HepG2 (cell line): ENCODE measurements at regions not wholly inside any gene's neighbourhood (a gene's known extent, or its start where the extent isn't known, plus 50 kb on each side); places are given as distances from the start of the nearest gene placed in this dataset.

Experiments
- ATAC-seq: fragments of 200-7000 bp; cut with Tn5 transposase; 3 replicates; pipeline ENCODE4 v1.9.1; 2020; ENCODE audit warnings: mild to moderate bottlenecking, moderate library complexity
- BruUV-seq: library from RNA; stranded (reverse); fragments of 400-500 nt; replicated peaks from 2 replicates; lab custom pipeline; 2021; lab: Mats Ljungman, UMichigan
- CTCF ChIA-PET: fragments of 300-600 bp; formaldehyde crosslinking; extraction: SDS; loops from one replicate; lab custom pipeline; 2021; ENCODE audit warnings: low total read pairs, inconsistent platforms, low intra/inter-chr PET ratio; lab: Yijun Ruan, JAX
- POLR2A ChIA-PET: fragments of 350-600 bp; sonication (Branson Sonifier 250); formaldehyde crosslinking; loops from one replicate; lab custom pipeline; 2020; ENCODE audit warnings: antibody characterized with exemption, inconsistent platforms; lab: Yijun Ruan, JAX
- DNase-seq: peaks from one replicate; pipeline ENCODE4 v3.0.0-alpha.2; 2015; ENCODE audit warnings: low spot score
- FAIRE-seq: peaks from 3 replicates; lab custom pipeline; 2011; peaks lifted over from hg19 to GRCh38; lab: Jason Lieb, UNC
- H2AFZ ChIP-seq: one replicate; pipeline ENCODE4 v1.6.1; 2011; ENCODE audit warnings: low read length, inconsistent platforms
- H3K27ac ChIP-seq: fragments of 300-600 bp; 3 replicates; pipeline ENCODE4 v1.8.0; 2011; ENCODE audit warnings: mixed run types, mild to moderate bottlenecking, mixed read lengths, low read length, inconsistent platforms; ENCODE audit not compliant: insufficient read depth; ENCODE audit errors: extremely low read length
- H3K27me3 ChIP-seq, 2 experiments: fragments of 200-600 bp in 1 of 2; 2 replicates in 1 of 2; 3 replicates in 1 of 2; pipeline versions ENCODE4 v1.6.0 to v1.8.0; 2011; ENCODE audit warnings: low read length in 2 of 2, mild to moderate bottlenecking in 2 of 2, moderate library complexity in 2 of 2, inconsistent platforms in 1 of 2; ENCODE audit not compliant: insufficient read depth in 2 of 2, control insufficient read depth in 1 of 2
- H3K36me3 ChIP-seq, 2 experiments: fragments of 200-600 bp in 1 of 2; replicated peaks in 1 of 2; 2 replicates in 1 of 2; 3 replicates in 1 of 2; pipeline versions ENCODE4 v1.5.1 to v1.8.0; 2011; ENCODE audit warnings: low read length in 2 of 2, inconsistent platforms in 1 of 2; ENCODE audit not compliant: insufficient read depth in 2 of 2, control insufficient read depth in 1 of 2
- H3K4me1 ChIP-seq: 2 replicates; pipeline ENCODE4 v1.5.1; 2012; ENCODE audit warnings: low read length, inconsistent platforms; ENCODE audit not compliant: insufficient read depth
- H3K4me2 ChIP-seq: 2 replicates; pipeline ENCODE4 v1.6.0; 2011; ENCODE audit warnings: low read depth, low read length, inconsistent platforms
- H3K4me3 ChIP-seq, 3 experiments: fragments of 200-600 bp in 1 of 3; sonication (generic), shearing (Covaris generic) in 1 of 3; replicated peaks in 1 of 3; 2 replicates each; pipeline ENCODE4 v1.5.1; 2011 to 2016; ENCODE audit warnings: low read length in 3 of 3, inconsistent platforms in 2 of 3, low read depth in 2 of 3, mild to moderate bottlenecking in 2 of 3, control low read depth in 1 of 3, mixed read lengths in 1 of 3; ENCODE audit not compliant: insufficient read depth in 1 of 3
- H3K79me2 ChIP-seq: one replicate; pipeline ENCODE4 v1.6.1; 2011; ENCODE audit warnings: low read length, inconsistent platforms; ENCODE audit not compliant: insufficient read depth
- H3K9ac ChIP-seq: 2 replicates; pipeline ENCODE4 v1.6.0; 2011; ENCODE audit warnings: mild to moderate bottlenecking, low read depth, low read length, inconsistent platforms; ENCODE audit not compliant: insufficient read depth
- H3K9me3 ChIP-seq: 2 replicates; pipeline ENCODE4 v1.5.1; 2012; ENCODE audit warnings: mild to moderate bottlenecking, low read length
- H4K20me1 ChIP-seq: 2 replicates; pipeline ENCODE4 v1.6.0; 2011; ENCODE audit warnings: inconsistent platforms, mild to moderate bottlenecking, low read length, moderate library complexity; ENCODE audit not compliant: insufficient read depth
- BCL6 ChIP-seq: IDR thresholded peaks from 2 replicates; pipeline ENCODE4 v1.6.1; 2016; ENCODE audit warnings: missing genetic modification reagents, missing compliant biosample characterization
- GATA4 ChIP-seq: sonication (generic); IDR thresholded peaks from 2 replicates; pipeline ENCODE4 v1.6.1; 2016; ENCODE audit warnings: antibody characterized with exemption, low read depth, borderline replicate concordance
- HIVEP1 ChIP-seq: sonication (generic); formaldehyde crosslinking; IDR thresholded peaks from 2 replicates; pipeline ENCODE4 v1.4.0; 2020; ENCODE audit warnings: mild to moderate bottlenecking, missing genetic modification reagents
- IKZF4 ChIP-seq: sonication (generic); formaldehyde crosslinking; IDR thresholded peaks from 2 replicates; pipeline ENCODE4 v1.5.1; 2020; ENCODE audit warnings: borderline replicate concordance, mild to moderate bottlenecking, low read depth, missing genetic modification reagents; ENCODE audit errors: not compliant biosample characterization
- KLF16 ChIP-seq, 2 experiments: sonication (generic) in 1 of 2; formaldehyde crosslinking in 1 of 2; IDR thresholded peaks; 2 replicates each; pipeline versions ENCODE4 v1.6.1 to v1.8.0; 2016 to 2023; ENCODE audit warnings: missing genetic modification reagents in 2 of 2, missing compliant biosample characterization in 1 of 2
- KMT2B ChIP-seq: IDR thresholded peaks from 2 replicates; pipeline ENCODE4 v1.6.1; 2016; ENCODE audit warnings: missing genetic modification reagents, missing compliant biosample characterization
- RAD51 ChIP-seq: fragments of 450-650 bp; IDR thresholded peaks from 2 replicates; pipeline ENCODE4 v1.6.1; 2016; ENCODE audit warnings: borderline replicate concordance
- ZNF234 ChIP-seq: sonication (generic); formaldehyde crosslinking; conservative IDR thresholded peaks from 2 replicates; pipeline ENCODE4 v1.5.1; 2020; ENCODE audit warnings: mild to moderate bottlenecking, missing genetic modification reagents
- ZNF746 ChIP-seq: sonication (generic); formaldehyde crosslinking; IDR thresholded peaks from 2 replicates; pipeline ENCODE4 v1.8.0; 2022; ENCODE audit warnings: mild to moderate bottlenecking, missing genetic modification reagents
- ZNF782 ChIP-seq: sonication (generic); formaldehyde crosslinking; IDR thresholded peaks from 2 replicates; pipeline ENCODE4 v1.4.0; 2020; ENCODE audit warnings: missing genetic modification reagents, mild to moderate bottlenecking, borderline replicate concordance
- WGBS: methylation state at CpG from one replicate; pipeline ENCODE4 v1.1.6; 2017; ENCODE audit warnings: low lambda C conversion rate; 5-methylcytosine and 5-hydroxymethylcytosine counted together
- in situ Hi-C: cut with HindIII; loops from 2 replicates; pipeline ENCODE4 v1.10.0; 2017; ENCODE audit warnings: low pct_unique_long_range_greater_than_20kb; ENCODE audit not compliant: extremely low pct_ligation_motif_present
- intact Hi-C: fragments of 100-400 bp; cut with micrococcal nuclease; formaldehyde crosslinking; loops from one replicate; pipeline ENCODE4 v1.10.0; 2022; ENCODE audit not compliant: unreplicated experiment
- TF ChIP-seq, protein P1 (sequence below): sonication (generic); formaldehyde crosslinking; IDR thresholded peaks from 2 replicates; pipeline ENCODE4 v1.4.0; 2020; ENCODE audit warnings: mild to moderate bottlenecking, missing genetic modification reagents
- TF ChIP-seq, protein P2 (sequence below): sonication (generic); formaldehyde crosslinking; IDR thresholded peaks from 2 replicates; pipeline ENCODE4 v1.5.0; 2020; ENCODE audit warnings: mild to moderate bottlenecking, missing genetic modification reagents, moderate library complexity
- TF ChIP-seq, protein P3 (sequence below): sonication (generic); formaldehyde crosslinking; IDR thresholded peaks from 2 replicates; pipeline ENCODE4 v1.5.1; 2020; ENCODE audit warnings: mild to moderate bottlenecking, missing genetic modification reagents, moderate library complexity

DNA sequence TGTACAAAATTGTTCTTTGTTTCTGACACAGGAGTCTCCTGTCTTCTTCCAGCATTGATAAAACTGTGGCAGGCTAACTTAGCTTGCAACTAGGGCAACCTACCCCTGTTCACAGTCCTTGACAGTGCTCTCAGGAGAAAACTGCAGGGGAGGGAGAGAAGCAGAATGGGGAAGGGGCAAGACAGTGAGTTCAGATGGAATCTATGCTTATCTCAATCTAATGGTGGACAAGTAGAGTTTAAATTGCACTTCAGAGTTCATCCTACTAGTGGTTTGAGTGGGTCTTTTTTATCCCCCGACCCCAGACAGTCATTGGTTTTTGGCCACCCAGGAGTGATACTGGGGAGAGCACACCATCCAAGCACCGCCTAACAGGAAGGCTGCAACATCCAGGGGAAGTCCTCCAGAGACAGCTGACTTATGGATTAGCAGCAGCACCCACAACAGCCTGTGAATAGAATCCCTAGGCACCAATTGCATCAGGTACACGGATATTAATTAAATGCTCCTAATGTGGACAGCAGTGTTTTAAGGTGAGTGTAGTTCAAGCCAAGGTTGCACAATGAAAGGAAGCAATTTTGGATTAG, 236.6 kb downstream of the NHLRC3 start:
- Histone ChIP-seq H3K36me3 (no peaks in the 10 kb centered on the region), H3K9ac (no peak overlapping the region), H3K4me1 (no peaks in the 10 kb centered on the region), H4K20me1 (no peaks in the 10 kb centered on the region), H3K27ac (no peak overlapping the region), H3K27me3 (no peaks in the 10 kb centered on the region), H3K4me3 (no peak overlapping the region), H3K9me3 (no peaks in the 10 kb centered on the region), H3K4me2 (no peak overlapping the region), H3K79me2 (no peaks in the 10 kb centered on the region), H2AFZ (no peak overlapping the region)
- ChIA-PET POLR2A (no interaction called here), CTCF (no interaction called here)
- FAIRE-seq, result no peak
- DNase-seq, result no peak
- TF ChIP-seq BCL6 (no peak), KMT2B (no peak), IKZF4 (no peak), HIVEP1 (CRISPR knock-in tag) (no peak), ZNF782 (CRISPR knock-in tag) (no peak), ZNF746 (no peak), KLF16 (CRISPR knock-in tag; IDR thresholded peaks at IDR 0.05) (no peak), ZNF234 (CRISPR knock-in tag) (no peak), GATA4 (no peak), RAD51 (no peak)
- TF ChIP-seq, protein P1, sequence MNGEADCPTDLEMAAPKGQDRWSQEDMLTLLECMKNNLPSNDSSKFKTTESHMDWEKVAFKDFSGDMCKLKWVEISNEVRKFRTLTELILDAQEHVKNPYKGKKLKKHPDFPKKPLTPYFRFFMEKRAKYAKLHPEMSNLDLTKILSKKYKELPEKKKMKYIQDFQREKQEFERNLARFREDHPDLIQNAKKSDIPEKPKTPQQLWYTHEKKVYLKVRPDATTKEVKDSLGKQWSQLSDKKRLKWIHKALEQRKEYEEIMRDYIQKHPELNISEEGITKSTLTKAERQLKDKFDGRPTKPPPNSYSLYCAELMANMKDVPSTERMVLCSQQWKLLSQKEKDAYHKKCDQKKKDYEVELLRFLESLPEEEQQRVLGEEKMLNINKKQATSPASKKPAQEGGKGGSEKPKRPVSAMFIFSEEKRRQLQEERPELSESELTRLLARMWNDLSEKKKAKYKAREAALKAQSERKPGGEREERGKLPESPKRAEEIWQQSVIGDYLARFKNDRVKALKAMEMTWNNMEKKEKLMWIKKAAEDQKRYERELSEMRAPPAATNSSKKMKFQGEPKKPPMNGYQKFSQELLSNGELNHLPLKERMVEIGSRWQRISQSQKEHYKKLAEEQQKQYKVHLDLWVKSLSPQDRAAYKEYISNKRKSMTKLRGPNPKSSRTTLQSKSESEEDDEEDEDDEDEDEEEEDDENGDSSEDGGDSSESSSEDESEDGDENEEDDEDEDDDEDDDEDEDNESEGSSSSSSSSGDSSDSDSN (CRISPR knock-in tag), result no peak
- TF ChIP-seq, protein P2, sequence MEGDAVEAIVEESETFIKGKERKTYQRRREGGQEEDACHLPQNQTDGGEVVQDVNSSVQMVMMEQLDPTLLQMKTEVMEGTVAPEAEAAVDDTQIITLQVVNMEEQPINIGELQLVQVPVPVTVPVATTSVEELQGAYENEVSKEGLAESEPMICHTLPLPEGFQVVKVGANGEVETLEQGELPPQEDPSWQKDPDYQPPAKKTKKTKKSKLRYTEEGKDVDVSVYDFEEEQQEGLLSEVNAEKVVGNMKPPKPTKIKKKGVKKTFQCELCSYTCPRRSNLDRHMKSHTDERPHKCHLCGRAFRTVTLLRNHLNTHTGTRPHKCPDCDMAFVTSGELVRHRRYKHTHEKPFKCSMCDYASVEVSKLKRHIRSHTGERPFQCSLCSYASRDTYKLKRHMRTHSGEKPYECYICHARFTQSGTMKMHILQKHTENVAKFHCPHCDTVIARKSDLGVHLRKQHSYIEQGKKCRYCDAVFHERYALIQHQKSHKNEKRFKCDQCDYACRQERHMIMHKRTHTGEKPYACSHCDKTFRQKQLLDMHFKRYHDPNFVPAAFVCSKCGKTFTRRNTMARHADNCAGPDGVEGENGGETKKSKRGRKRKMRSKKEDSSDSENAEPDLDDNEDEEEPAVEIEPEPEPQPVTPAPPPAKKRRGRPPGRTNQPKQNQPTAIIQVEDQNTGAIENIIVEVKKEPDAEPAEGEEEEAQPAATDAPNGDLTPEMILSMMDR (CRISPR knock-in tag), result no peak
- TF ChIP-seq, protein P3, sequence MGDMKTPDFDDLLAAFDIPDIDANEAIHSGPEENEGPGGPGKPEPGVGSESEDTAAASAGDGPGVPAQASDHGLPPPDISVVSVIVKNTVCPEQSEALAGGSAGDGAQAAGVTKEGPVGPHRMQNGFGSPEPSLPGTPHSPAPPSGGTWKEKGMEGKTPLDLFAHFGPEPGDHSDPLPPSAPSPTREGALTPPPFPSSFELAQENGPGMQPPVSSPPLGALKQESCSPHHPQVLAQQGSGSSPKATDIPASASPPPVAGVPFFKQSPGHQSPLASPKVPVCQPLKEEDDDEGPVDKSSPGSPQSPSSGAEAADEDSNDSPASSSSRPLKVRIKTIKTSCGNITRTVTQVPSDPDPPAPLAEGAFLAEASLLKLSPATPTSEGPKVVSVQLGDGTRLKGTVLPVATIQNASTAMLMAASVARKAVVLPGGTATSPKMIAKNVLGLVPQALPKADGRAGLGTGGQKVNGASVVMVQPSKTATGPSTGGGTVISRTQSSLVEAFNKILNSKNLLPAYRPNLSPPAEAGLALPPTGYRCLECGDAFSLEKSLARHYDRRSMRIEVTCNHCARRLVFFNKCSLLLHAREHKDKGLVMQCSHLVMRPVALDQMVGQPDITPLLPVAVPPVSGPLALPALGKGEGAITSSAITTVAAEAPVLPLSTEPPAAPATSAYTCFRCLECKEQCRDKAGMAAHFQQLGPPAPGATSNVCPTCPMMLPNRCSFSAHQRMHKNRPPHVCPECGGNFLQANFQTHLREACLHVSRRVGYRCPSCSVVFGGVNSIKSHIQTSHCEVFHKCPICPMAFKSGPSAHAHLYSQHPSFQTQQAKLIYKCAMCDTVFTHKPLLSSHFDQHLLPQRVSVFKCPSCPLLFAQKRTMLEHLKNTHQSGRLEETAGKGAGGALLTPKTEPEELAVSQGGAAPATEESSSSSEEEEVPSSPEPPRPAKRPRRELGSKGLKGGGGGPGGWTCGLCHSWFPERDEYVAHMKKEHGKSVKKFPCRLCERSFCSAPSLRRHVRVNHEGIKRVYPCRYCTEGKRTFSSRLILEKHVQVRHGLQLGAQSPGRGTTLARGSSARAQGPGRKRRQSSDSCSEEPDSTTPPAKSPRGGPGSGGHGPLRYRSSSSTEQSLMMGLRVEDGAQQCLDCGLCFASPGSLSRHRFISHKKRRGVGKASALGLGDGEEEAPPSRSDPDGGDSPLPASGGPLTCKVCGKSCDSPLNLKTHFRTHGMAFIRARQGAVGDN (CRISPR knock-in tag), result no peak
- in situ Hi-C loops, result loop anchor here (25.0 kb wide), 1 partner anchor 337 kb away; the partner anchor contains the start of gene LHFPL6
- no TSS peak for BruUV-seq
- no peak for ATAC-seq
- intact Hi-C loops, result loop anchor here (2.0 kb wide), 1 partner anchor 342 kb away; no protein-coding TSS in a partner anchor
- WGBS, result 0% methylated on average over 3 of the region's 3 CpGs
